GM18520 (cell line): ENCODE measurements at regions not wholly inside any gene's neighbourhood (a gene's known extent, or its start where the extent isn't known, plus 50 kb on each side); places are given as distances from the start of the nearest gene placed in this dataset.

Experiments
- ATAC-seq: cut with Tn5 transposase; IDR thresholded peaks from one replicate; pipeline ENCODE4 v1.9.1; 2021; ENCODE audit not compliant: unreplicated experiment

DNA sequence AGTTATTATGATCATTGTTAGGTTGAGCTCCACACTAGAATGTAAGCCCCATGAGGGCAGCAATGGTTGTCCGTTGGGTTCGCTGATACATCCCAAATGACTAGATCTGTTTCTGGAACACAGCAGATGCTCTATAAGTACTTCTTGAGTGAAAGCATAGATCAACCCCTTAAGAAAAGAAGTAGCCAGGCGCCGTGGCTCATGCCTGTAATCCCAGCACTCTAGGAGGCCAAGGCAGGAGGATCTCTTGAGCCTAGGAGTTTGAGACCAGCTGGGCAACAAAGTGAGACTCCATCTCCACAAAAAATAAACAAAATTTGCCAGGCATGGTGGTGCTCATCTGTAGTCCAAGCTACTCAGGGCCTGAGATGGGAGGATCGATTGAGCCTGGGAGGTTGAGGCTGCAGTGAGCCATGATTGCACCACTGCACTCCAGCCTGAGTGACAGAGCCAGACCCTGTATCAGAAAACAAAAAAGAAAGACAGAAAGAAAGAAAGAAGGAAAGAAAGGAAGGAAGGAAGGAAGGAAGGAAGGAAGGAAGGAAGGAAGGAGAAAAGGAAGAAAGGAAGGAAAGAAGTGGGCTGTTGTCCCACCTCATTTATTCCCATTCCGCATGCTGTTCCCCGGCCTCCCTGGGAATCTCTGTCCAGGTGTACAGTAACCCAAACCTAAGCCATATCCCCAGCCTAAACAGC, 54.4 kb upstream of the RPL38 start:
- no peak for ATAC-seq

DNA sequence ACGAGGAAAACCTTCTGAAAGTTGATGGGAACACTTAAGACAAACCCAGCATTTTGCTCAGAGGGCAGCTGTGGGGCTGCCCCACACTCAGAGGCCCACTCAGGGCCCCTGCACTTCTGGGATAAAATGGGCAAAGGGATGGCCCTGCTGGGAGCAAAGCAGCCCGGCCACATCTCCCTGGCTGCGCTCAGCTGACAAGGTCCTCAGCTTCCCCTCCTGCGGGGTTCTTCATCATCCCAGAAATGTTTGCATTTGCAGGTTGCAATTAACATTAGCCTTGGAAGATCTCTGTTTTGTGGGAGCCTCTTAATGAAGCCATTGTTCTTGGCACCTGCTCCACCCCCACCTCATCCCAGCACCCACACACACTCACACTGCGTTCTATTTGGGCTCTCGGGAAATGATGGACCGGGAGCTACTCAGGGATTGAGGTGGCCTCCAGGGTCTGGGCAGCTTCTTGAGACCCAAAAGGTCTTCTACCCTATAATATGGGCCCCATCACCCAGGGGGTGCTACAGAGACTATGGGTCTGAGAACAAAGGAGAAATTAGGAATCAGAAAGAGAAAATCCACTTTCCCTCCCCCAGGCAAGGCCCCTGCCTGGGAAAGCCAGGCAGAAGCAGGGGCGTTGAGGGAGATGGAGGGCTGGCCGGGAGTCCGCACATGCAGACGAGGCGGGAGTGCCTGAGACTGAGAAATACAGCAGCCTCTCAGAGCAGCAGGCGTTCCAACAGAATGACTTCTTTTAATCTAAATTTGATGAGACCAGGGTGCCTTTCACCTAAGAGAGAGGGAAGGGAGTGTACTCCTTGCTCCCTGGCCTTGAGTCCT, 53.7 kb upstream of the RPL38 start:
- no peak for ATAC-seq

DNA sequence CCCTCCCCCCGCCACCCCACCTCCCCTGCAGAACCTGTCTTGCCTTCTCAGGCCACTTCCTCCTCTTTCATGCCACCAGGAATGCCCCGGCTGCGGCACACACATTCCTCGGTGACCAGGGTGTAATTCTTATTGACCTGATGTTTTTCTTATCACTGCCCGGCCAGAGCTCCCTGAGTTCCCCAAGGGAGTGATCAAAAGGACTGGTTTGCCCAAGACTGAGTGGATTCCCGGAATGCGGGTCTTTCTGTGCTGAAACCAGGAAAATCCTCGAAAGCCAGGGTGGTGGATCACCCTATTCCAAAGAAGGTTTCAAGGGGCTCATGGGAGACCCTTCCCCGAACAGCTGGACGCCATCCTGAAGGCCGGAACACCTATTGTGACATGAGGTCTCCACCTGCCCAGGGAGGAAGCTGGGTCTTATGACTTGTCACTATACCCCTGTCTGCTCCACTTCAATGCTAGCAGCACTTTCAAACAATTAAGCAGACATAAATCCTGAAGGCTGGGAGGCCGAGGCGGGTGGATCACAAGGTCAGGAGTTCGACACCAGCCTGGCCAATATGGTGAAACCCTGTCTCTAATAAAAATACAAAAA, 53.0 kb upstream of the RPL38 start:
- ATAC-seq, result no peak

GRCh38 chr17:74151551-74152315, 51.7 kb upstream of the RPL38 start:
- ATAC-seq, result no peak

- no peak for ATAC-seq
These were observed 50.7 kb upstream of the RPL38 start for GRCh38 chr17:74152591-74153455.

DNA sequence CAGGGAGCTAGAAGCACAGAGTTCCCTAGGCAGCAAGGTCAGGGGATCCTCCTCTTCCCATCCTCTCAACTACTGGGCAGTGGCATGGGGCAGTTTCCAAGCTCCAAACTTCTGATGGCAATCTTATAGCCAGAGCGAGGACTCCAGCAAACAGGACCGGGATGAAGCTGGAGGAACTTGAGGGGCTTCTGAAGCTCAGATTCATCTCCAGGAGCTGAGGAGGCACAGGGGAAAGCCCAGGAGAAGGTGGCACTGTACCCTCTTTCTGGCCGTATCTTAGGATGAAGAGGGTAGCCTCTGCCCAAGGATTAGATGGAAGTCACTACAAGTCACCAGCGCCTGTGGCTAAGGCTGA, 50.0 kb upstream of the RPL38 start:
- ATAC-seq, result no peak
